SK-N-SH (cell line): ENCODE measurements at regions not wholly inside any gene's neighbourhood (a gene's known extent, or its start where the extent isn't known, plus 50 kb on each side); places are given as distances from the start of the nearest gene placed in this dataset.

Experiments
- CTCF ChIA-PET: fragments of 300-600, 350-600 bp; formaldehyde crosslinking; extraction: SDS; loops from one replicate; lab custom pipeline; 2021; lab: Yijun Ruan, JAX
- POLR2A ChIA-PET: fragments of 350-600 bp; sonication (Branson Sonifier 250); formaldehyde crosslinking; extraction: SDS; loops from one replicate; lab custom pipeline; 2020; ENCODE audit warnings: antibody characterized with exemption, inconsistent platforms; lab: Yijun Ruan, JAX
- DNase-seq: peaks from one replicate; pipeline ENCODE4 v3.0.0; 2012
- H2AFZ ChIP-seq: fragments of 200-600 bp; sonication (generic); 2 replicates; pipeline ENCODE4 v1.8.1; 2016; ENCODE audit warnings: antibody characterized with exemption, mild to moderate bottlenecking, low read depth
- H3F3A ChIP-seq: fragments of 200-600 bp; sonication (generic); replicated peaks from 2 replicates; pipeline ENCODE3; 2016; ENCODE audit warnings: antibody characterized with exemption, mild to moderate bottlenecking; ENCODE audit not compliant: insufficient read depth
- H3K27ac ChIP-seq, 2 experiments: fragments of 200-500 bp in 1 of 2; fragments of 200-600 bp in 1 of 2; sonication (Bioruptor generic) in 1 of 2; sonication (generic), shearing (Covaris generic) in 1 of 2; 2 replicates each; pipeline versions ENCODE4 v1.5.1 to v1.6.1; 2014 to 2016; ENCODE audit warnings: low read depth in 2 of 2, inconsistent platforms in 1 of 2, low read length in 1 of 2, mild to moderate bottlenecking in 1 of 2, mixed read lengths in 1 of 2
- H3K27me3 ChIP-seq: fragments of 200-600 bp; sonication (generic), shearing (Covaris generic); 2 replicates; pipeline ENCODE4 v1.6.1; 2016; ENCODE audit warnings: mixed run types; ENCODE audit not compliant: insufficient read depth
- H3K36me3 ChIP-seq, 2 experiments: fragments of 200-500 bp in 1 of 2; fragments of 200-600 bp in 1 of 2; sonication (Bioruptor generic) in 1 of 2; sonication (generic) in 1 of 2; replicated peaks in 1 of 2; 2 replicates each; pipeline versions ENCODE3 to v1.5.1; 2014 to 2016; ENCODE audit warnings: low read length in 1 of 2, mild to moderate bottlenecking in 1 of 2; ENCODE audit not compliant: insufficient read depth in 2 of 2, control insufficient read depth in 1 of 2
- H3K4me1 ChIP-seq, 2 experiments: fragments of 200-500 bp in 1 of 2; fragments of 200-600 bp in 1 of 2; sonication (Bioruptor generic) in 1 of 2; sonication (generic), shearing (Covaris generic) in 1 of 2; 2 replicates each; pipeline versions ENCODE4 v1.5.1 to v1.6.1; 2014 to 2016; ENCODE audit warnings: low read depth in 1 of 2, low read length in 1 of 2, mixed run types in 1 of 2; ENCODE audit not compliant: insufficient read depth in 2 of 2, control insufficient read depth in 1 of 2
- H3K4me2 ChIP-seq: fragments of 200-600 bp; sonication (generic), shearing (Covaris generic); 2 replicates; pipeline ENCODE4 v1.6.1; 2017; ENCODE audit warnings: mixed run types
- H3K4me3 ChIP-seq, 2 experiments: fragments of 200-500 bp in 1 of 2; fragments of 200-600 bp in 1 of 2; sonication (Bioruptor generic) in 1 of 2; sonication (generic), shearing (Covaris generic) in 1 of 2; 2 replicates each; pipeline versions ENCODE4 v1.5.1 to v1.8.1; 2014 to 2016; ENCODE audit warnings: low read depth in 2 of 2, inconsistent platforms in 1 of 2, low read length in 1 of 2, mild to moderate bottlenecking in 1 of 2, mixed read lengths in 1 of 2, moderate library complexity in 1 of 2
- H3K79me2 ChIP-seq: fragments of 200-600 bp; sonication (generic); 2 replicates; pipeline ENCODE4 v1.8.1; 2017; ENCODE audit warnings: mild to moderate bottlenecking; ENCODE audit not compliant: insufficient read depth
- H3K9ac ChIP-seq: fragments of 200-600 bp; sonication (generic); 2 replicates; pipeline ENCODE4 v1.6.1; 2017; ENCODE audit warnings: mixed run types
- H3K9me2 ChIP-seq: fragments of 200-600 bp; sonication (generic); 2 replicates; pipeline ENCODE4 v1.6.1; 2017; ENCODE audit warnings: mixed run types
- H3K9me3 ChIP-seq: fragments of 200-600 bp; sonication (generic); 2 replicates; pipeline ENCODE4 v1.6.1; 2017; ENCODE audit warnings: mixed run types, mild to moderate bottlenecking, moderate library complexity
- H4K20me1 ChIP-seq: fragments of 200-600 bp; sonication (generic); 2 replicates; pipeline ENCODE4 v1.6.1; 2017; ENCODE audit warnings: mild to moderate bottlenecking, mixed run types; ENCODE audit not compliant: insufficient read depth
- CHD2 ChIP-seq: fragments of 150-350 bp; IDR thresholded peaks from 2 replicates; pipeline ENCODE4 v1.6.1; 2018; ENCODE audit warnings: low read length; ENCODE audit not compliant: partially characterized antibody
- ELF1 ChIP-seq: IDR thresholded peaks from 2 replicates; pipeline ENCODE4 v1.4.0; 2012
- EZH2phosphoT487 ChIP-seq: fragments of 200-600 bp; sonication (generic); IDR thresholded peaks from 2 replicates; pipeline ENCODE4 v1.6.1; 2017; ENCODE audit warnings: low read depth, mixed run types, mild to moderate bottlenecking, antibody characterized with exemption, moderate library complexity, borderline replicate concordance
- FOSL2 ChIP-seq: IDR thresholded peaks from 2 replicates; pipeline ENCODE4 v1.4.0; 2012; ENCODE audit warnings: low read depth, mild to moderate bottlenecking, moderate library complexity, borderline replicate concordance
- FOXJ3 ChIP-seq: sonication (generic); formaldehyde crosslinking; IDR thresholded peaks from 2 replicates; pipeline ENCODE4 v1.5.1; 2020; ENCODE audit warnings: mild to moderate bottlenecking, missing genetic modification reagents
- FOXM1 ChIP-seq: IDR thresholded peaks from 2 replicates; pipeline ENCODE4 v1.4.0; 2012; ENCODE audit warnings: low read depth, mild to moderate bottlenecking
- GABPA ChIP-seq: IDR thresholded peaks from 2 replicates; pipeline ENCODE4 v1.4.0; 2012; ENCODE audit warnings: low read depth, mild to moderate bottlenecking
- GATA2 ChIP-seq: sonication (generic); formaldehyde crosslinking; IDR thresholded peaks from 2 replicates; pipeline ENCODE4 v1.5.0; 2020; ENCODE audit warnings: mild to moderate bottlenecking, missing genetic modification reagents
- JUND ChIP-seq: IDR thresholded peaks from 2 replicates; pipeline ENCODE4 v1.4.0; 2012
- MEF2A ChIP-seq: IDR thresholded peaks from 2 replicates; pipeline ENCODE4 v1.4.0; 2012; ENCODE audit warnings: low read depth, borderline replicate concordance
- MXI1 ChIP-seq: IDR thresholded peaks from 2 replicates; pipeline ENCODE4 v1.6.1; 2012; ENCODE audit warnings: mild to moderate bottlenecking, low read depth, low read length, improper control_type of control experiment
- NFIC ChIP-seq: IDR thresholded peaks from 2 replicates; pipeline ENCODE4 v1.4.0; 2012; ENCODE audit warnings: borderline replicate concordance
- RCOR1 ChIP-seq: fragments of 150-350 bp; IDR thresholded peaks from 2 replicates; pipeline ENCODE4 v1.6.1; 2017; ENCODE audit warnings: antibody characterized with exemption, low read length
- RXRA ChIP-seq: IDR thresholded peaks from 2 replicates; pipeline ENCODE4 v1.4.0; 2012; ENCODE audit warnings: low read depth, mild to moderate bottlenecking, borderline replicate concordance
- SIN3A ChIP-seq: IDR thresholded peaks from 2 replicates; pipeline ENCODE4 v1.6.1; 2012; ENCODE audit warnings: low read depth, mild to moderate bottlenecking, low read length, moderate library complexity, borderline replicate concordance
- TCF12 ChIP-seq: IDR thresholded peaks from 2 replicates; pipeline ENCODE4 v1.4.0; 2012
- TEAD4 ChIP-seq: IDR thresholded peaks from 2 replicates; pipeline ENCODE4 v1.4.0; 2012; ENCODE audit warnings: mild to moderate bottlenecking, borderline replicate concordance; ENCODE audit not compliant: insufficient read depth
- YY1 ChIP-seq: IDR thresholded peaks from 2 replicates; pipeline ENCODE4 v1.4.0; 2012; ENCODE audit warnings: low read depth, mild to moderate bottlenecking
- WGBS: methylation state at CpG from one replicate; pipeline ENCODE4 v1.1.6; 2017; ENCODE audit warnings: low lambda C conversion rate; 5-methylcytosine and 5-hydroxymethylcytosine counted together
- TF ChIP-seq, protein P1 (sequence below): fragments of 200-600 bp; sonication (generic); IDR thresholded peaks from 2 replicates; pipeline ENCODE4 v1.6.1; 2017; ENCODE audit warnings: antibody characterized with exemption, mild to moderate bottlenecking, moderate library complexity
- TF ChIP-seq, protein P2 (sequence below): IDR thresholded peaks from 2 replicates; pipeline ENCODE4 v1.4.0; 2012; ENCODE audit warnings: low read depth, borderline replicate concordance
- TF ChIP-seq, protein P3 (sequence below): IDR thresholded peaks from 2 replicates; pipeline ENCODE4; 2012
- TF ChIP-seq, protein P4 (sequence below): IDR thresholded peaks from 2 replicates; pipeline ENCODE4 v1.6.1; 2012; ENCODE audit warnings: mild to moderate bottlenecking, low read depth, low read length, moderate library complexity

DNA sequence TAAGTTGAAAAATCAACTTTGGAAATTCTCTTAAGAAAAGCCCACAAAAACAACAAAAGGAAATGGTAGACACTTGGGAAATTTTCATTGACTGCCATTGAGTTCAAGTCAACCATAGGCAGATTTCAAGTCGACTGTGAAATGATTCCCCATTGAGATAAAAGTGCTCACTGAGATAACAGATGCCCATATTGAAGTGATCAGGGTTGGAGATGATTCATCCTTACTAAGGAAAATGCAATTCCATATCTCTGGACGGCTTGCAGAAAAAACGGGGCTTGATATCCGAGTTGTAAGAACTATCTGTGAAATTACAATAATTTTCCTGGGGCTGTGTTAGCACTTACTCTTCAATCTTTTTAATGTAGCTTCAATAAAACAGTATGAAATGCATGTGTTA, 373.1 kb upstream of the THRB start:
- no peak for TF ChIP-seq SIN3A
- 0 out of 2 replicates have a peak, but pooled peaks have one; percentile 9 for TF ChIP-seq TCF12
- no peak for TF ChIP-seq GABPA
- peak; percentile 51; the same call in 1 of the 2 replicates for TF ChIP-seq RCOR1
- 0 out of 2 replicates have a peak, but pooled peaks have one; percentile 6 for TF ChIP-seq FOSL2
- peak; percentile 54 for TF ChIP-seq GATA2 (CRISPR knock-in tag)
- H3K4me3 ChIP-seq, result no peak overlapping the region
- H3K9me3 ChIP-seq, result no peaks in the 10 kb centered on the region
- no peak for DNase-seq
- H3K27ac ChIP-seq, result no peak overlapping the region; a peak in 1 of 4 replicates
- WGBS, result 10% methylated on average over 4 of the region's 4 CpGs
- H4K20me1 ChIP-seq, result no peaks in the 10 kb centered on the region
- H3K36me3 ChIP-seq, result no peaks in the 10 kb centered on the region
- H3K4me2 ChIP-seq, result no peak overlapping the region
- CTCF ChIA-PET, result no interaction called here
- H3K27me3 ChIP-seq, result no peaks in the 10 kb centered on the region
- POLR2A ChIA-PET, result no interaction called here
- H3F3A ChIP-seq, result no peaks in the 10 kb centered on the region
- no peaks in the 10 kb centered on the region for H3K79me2 ChIP-seq
- no peak overlapping the region for H3K9ac ChIP-seq
- no peak overlapping the region for H2AFZ ChIP-seq
- H3K9me2 ChIP-seq, result no peaks in the 10 kb centered on the region
- no peaks in the 10 kb centered on the region for H3K4me1 ChIP-seq

DNA sequence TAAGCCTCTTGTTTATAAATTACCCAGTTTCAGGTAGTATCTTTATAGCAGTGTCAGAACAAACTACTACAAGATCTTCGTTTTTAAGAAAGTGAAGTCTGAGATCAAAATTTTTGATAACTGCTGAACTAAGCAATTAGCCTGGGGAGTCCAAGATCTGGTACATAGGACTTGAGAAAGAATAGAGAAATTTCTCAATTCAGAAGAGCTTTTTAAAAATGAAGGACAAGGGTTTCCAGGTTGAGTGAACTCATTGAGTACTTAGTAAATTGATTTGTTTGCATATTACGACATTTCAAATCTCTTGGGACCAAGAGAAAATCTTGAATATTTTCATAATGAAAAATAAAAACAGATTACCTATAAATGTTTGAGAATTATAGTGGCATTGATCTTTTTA, 386.6 kb upstream of the THRB start:
- Histone ChIP-seq H3K36me3 (no peaks in the 10 kb centered on the region), H3K9ac (no peak overlapping the region), H3K4me3 (no peak overlapping the region), H4K20me1 (no peaks in the 10 kb centered on the region), H3F3A (no peaks in the 10 kb centered on the region), H3K27ac (no peak overlapping the region), H3K9me3 (no peaks in the 10 kb centered on the region), H3K79me2 (no peaks in the 10 kb centered on the region), H3K27me3 (no peaks in the 10 kb centered on the region), H3K9me2 (no peaks in the 10 kb centered on the region), H3K4me2 (no peak overlapping the region), H2AFZ (no peak overlapping the region), H3K4me1 (no peaks in the 10 kb centered on the region)
- ChIA-PET POLR2A (no interaction called here), CTCF (interaction anchor here (0.9 kb wide), 1 partner anchor 63 kb away, joined by 3 read pairs; no protein-coding TSS in a partner anchor)
- DNase-seq, result no peak
- TF ChIP-seq, protein P1, sequence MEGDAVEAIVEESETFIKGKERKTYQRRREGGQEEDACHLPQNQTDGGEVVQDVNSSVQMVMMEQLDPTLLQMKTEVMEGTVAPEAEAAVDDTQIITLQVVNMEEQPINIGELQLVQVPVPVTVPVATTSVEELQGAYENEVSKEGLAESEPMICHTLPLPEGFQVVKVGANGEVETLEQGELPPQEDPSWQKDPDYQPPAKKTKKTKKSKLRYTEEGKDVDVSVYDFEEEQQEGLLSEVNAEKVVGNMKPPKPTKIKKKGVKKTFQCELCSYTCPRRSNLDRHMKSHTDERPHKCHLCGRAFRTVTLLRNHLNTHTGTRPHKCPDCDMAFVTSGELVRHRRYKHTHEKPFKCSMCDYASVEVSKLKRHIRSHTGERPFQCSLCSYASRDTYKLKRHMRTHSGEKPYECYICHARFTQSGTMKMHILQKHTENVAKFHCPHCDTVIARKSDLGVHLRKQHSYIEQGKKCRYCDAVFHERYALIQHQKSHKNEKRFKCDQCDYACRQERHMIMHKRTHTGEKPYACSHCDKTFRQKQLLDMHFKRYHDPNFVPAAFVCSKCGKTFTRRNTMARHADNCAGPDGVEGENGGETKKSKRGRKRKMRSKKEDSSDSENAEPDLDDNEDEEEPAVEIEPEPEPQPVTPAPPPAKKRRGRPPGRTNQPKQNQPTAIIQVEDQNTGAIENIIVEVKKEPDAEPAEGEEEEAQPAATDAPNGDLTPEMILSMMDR, result no peak
- TF ChIP-seq JUND (no peak), CHD2 (no peak), TEAD4 (no peak), GABPA (no peak), RXRA (no peak), MEF2A (no peak), TCF12 (no peak), YY1 (no peak), FOXJ3 (CRISPR knock-in tag) (no peak), ELF1 (no peak), NFIC (no peak), EZH2phosphoT487 (no peak), MXI1 (no peak), FOXM1 (no peak)
- TF ChIP-seq, protein P2, sequence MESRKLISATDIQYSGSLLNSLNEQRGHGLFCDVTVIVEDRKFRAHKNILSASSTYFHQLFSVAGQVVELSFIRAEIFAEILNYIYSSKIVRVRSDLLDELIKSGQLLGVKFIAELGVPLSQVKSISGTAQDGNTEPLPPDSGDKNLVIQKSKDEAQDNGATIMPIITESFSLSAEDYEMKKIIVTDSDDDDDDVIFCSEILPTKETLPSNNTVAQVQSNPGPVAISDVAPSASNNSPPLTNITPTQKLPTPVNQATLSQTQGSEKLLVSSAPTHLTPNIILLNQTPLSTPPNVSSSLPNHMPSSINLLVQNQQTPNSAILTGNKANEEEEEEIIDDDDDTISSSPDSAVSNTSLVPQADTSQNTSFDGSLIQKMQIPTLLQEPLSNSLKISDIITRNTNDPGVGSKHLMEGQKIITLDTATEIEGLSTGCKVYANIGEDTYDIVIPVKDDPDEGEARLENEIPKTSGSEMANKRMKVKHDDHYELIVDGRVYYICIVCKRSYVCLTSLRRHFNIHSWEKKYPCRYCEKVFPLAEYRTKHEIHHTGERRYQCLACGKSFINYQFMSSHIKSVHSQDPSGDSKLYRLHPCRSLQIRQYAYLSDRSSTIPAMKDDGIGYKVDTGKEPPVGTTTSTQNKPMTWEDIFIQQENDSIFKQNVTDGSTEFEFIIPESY, result no peak
- TF ChIP-seq, protein P3, sequence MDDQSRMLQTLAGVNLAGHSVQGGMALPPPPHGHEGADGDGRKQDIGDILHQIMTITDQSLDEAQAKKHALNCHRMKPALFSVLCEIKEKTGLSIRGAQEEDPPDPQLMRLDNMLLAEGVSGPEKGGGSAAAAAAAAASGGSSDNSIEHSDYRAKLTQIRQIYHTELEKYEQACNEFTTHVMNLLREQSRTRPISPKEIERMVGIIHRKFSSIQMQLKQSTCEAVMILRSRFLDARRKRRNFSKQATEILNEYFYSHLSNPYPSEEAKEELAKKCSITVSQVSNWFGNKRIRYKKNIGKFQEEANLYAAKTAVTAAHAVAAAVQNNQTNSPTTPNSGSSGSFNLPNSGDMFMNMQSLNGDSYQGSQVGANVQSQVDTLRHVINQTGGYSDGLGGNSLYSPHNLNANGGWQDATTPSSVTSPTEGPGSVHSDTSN, result no peak
- TF ChIP-seq, protein P4, sequence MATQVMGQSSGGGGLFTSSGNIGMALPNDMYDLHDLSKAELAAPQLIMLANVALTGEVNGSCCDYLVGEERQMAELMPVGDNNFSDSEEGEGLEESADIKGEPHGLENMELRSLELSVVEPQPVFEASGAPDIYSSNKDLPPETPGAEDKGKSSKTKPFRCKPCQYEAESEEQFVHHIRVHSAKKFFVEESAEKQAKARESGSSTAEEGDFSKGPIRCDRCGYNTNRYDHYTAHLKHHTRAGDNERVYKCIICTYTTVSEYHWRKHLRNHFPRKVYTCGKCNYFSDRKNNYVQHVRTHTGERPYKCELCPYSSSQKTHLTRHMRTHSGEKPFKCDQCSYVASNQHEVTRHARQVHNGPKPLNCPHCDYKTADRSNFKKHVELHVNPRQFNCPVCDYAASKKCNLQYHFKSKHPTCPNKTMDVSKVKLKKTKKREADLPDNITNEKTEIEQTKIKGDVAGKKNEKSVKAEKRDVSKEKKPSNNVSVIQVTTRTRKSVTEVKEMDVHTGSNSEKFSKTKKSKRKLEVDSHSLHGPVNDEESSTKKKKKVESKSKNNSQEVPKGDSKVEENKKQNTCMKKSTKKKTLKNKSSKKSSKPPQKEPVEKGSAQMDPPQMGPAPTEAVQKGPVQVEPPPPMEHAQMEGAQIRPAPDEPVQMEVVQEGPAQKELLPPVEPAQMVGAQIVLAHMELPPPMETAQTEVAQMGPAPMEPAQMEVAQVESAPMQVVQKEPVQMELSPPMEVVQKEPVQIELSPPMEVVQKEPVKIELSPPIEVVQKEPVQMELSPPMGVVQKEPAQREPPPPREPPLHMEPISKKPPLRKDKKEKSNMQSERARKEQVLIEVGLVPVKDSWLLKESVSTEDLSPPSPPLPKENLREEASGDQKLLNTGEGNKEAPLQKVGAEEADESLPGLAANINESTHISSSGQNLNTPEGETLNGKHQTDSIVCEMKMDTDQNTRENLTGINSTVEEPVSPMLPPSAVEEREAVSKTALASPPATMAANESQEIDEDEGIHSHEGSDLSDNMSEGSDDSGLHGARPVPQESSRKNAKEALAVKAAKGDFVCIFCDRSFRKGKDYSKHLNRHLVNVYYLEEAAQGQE, result no peak
- WGBS, result 28% methylated on average over 2 of the region's 2 CpGs
